Large intestine (tissue), 3 donors: ENCODE measurements at regions not wholly inside any gene's neighbourhood (a gene's known extent, or its start where the extent isn't known, plus 50 kb on each side); places are given as distances from the start of the nearest gene placed in this dataset.

Source experiments
- DNase-seq, 2 donors: peaks; one replicate each; pipeline versions ENCODE4 v3.0.0 to v3.0.0-alpha.2; 2013
- H3K27ac ChIP-seq: one replicate; pipeline ENCODE4 v1.5.1; 2013; ENCODE audit warnings: low read length
- H3K27me3 ChIP-seq: 2 replicates; pipeline ENCODE4 v1.6.1; 2013; ENCODE audit warnings: low read length; ENCODE audit not compliant: control insufficient read depth, insufficient read depth
- H3K36me3 ChIP-seq: 2 replicates; pipeline ENCODE4 v1.6.1; 2013; ENCODE audit warnings: low read length; ENCODE audit not compliant: control insufficient read depth, insufficient read depth
- H3K4me1 ChIP-seq: one replicate; pipeline ENCODE4 v1.6.1; 2013; ENCODE audit warnings: low read length; ENCODE audit not compliant: control insufficient read depth, insufficient read depth
- H3K4me3 ChIP-seq: one replicate; pipeline ENCODE4 v1.5.1; 2013; ENCODE audit warnings: low read length
- H3K9me3 ChIP-seq: one replicate; pipeline ENCODE4 v1.6.1; 2013; ENCODE audit warnings: mild to moderate bottlenecking, low read depth, low read length, moderate library complexity; ENCODE audit not compliant: control insufficient read depth
- whole genome bisulfite sequencing: methylation state at CpG from one replicate; pipeline ENCODE4 v1.1.5; 2013; ENCODE audit warnings: low lambda C conversion rate; ENCODE audit not compliant: insufficient coverage; 5-methylcytosine and 5-hydroxymethylcytosine counted together

GRCh38 chr15:47917881-47918280 lies 200.6 kb downstream of the SEMA6D start:
- H3K27me3 ChIP-seq = peaks cover 5% of the 10 kb centered on the region
- H3K27ac ChIP-seq = no peak overlapping the region
- no peaks in the 10 kb centered on the region for H3K9me3 ChIP-seq
- no CpG with 5 or more reads among the region's 1 CpG for WGBS
- H3K4me1 ChIP-seq = no peaks in the 10 kb centered on the region
- H3K36me3 ChIP-seq = no peaks in the 10 kb centered on the region
- no peak for DNase-seq
- no peak overlapping the region for H3K4me3 ChIP-seq

- Histone ChIP-seq H3K36me3 (no peaks in the 10 kb centered on the region), H3K27me3 (peaks cover 5% of the 10 kb centered on the region), H3K4me1 (no peaks in the 10 kb centered on the region), H3K4me3 (no peak overlapping the region), H3K27ac (no peak overlapping the region), H3K9me3 (no peaks in the 10 kb centered on the region)
- no peak for DNase-seq
- 83% methylated on average over 1 of the region's 3 CpGs for WGBS
These were observed 201.6 kb downstream of the SEMA6D start for GRCh38 chr15:47918877-47919276.

- no peaks in the 10 kb centered on the region for H3K9me3 ChIP-seq
- H3K27ac ChIP-seq = no peak overlapping the region
- DNase-seq = no peak
These were observed 196.4 kb upstream of the SLC24A5 start for GRCh38 chr15:47924381-47924780.

DNA sequence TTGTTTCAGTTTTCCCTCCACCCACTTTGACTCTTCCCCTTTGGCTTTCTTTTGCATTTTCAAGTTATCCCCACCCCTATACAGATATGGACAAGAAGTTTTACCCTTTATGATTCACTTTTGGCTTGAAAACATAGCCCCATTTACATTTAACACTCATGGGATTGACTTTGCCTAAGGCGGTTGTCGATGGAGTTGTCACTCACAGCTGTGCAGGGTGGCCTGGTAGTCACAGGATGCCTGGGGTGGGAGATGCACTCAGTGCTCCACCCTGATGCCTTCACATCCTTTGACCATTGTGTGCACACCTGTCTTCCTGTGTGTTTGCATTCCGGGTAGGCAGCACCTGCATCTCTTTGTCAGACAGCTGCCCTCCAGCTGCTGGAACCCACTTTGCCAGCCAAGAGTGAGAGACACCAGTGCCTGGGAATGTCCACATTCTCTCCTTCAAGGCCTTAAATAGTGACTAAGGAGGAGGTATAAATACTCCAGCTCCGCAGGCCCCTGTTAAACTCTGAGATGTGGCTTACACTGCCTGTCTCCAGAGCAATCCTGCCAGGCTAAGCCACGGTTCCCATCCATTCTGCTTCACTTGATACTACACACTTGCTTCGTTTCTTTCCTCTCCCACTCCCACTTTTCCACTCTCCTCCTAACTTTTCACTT lies 191.5 kb upstream of the SLC24A5 start:
- 72% methylated on average over 3 of the region's 6 CpGs for WGBS
- Histone ChIP-seq H3K4me3 (no peak overlapping the region), H3K27ac (no peak overlapping the region), H3K4me1 (no peaks in the 10 kb centered on the region), H3K9me3 (no peaks in the 10 kb centered on the region), H3K27me3 (no peaks in the 10 kb centered on the region), H3K36me3 (no peaks in the 10 kb centered on the region)
- no peak for DNase-seq

More at GRCh38 chr15:47924381-47924780, 196.4 kb upstream of the SLC24A5 start:
- WGBS = 83% methylated on average over 4 of the region's 4 CpGs
- Histone ChIP-seq H3K4me1 (no peaks in the 10 kb centered on the region), H3K36me3 (no peaks in the 10 kb centered on the region), H3K4me3 (no peak overlapping the region), H3K27me3 (peaks cover 2% of the 10 kb centered on the region)

- Histone ChIP-seq H3K36me3 (no peaks in the 10 kb centered on the region), H3K27ac (no peak overlapping the region), H3K9me3 (no peaks in the 10 kb centered on the region), H3K4me1 (no peaks in the 10 kb centered on the region), H3K27me3 (no peaks in the 10 kb centered on the region), H3K4me3 (no peak overlapping the region)
- 92% methylated on average over 3 of the region's 3 CpGs for WGBS
- no peak for DNase-seq
These were observed 188.5 kb upstream of the SLC24A5 start for GRCh38 chr15:47932261-47932660.

- H3K27me3 ChIP-seq = no peaks in the 10 kb centered on the region
- no peaks in the 10 kb centered on the region for H3K36me3 ChIP-seq
- WGBS = 59% methylated on average over 3 of the region's 6 CpGs
- no peak overlapping the region for H3K4me3 ChIP-seq
- H3K9me3 ChIP-seq = no peaks in the 10 kb centered on the region
- no peak for DNase-seq
- H3K27ac ChIP-seq = no peak overlapping the region
- no peaks in the 10 kb centered on the region for H3K4me1 ChIP-seq
These were observed 187.7 kb upstream of the SLC24A5 start for GRCh38 chr15:47932951-47933641.

DNA sequence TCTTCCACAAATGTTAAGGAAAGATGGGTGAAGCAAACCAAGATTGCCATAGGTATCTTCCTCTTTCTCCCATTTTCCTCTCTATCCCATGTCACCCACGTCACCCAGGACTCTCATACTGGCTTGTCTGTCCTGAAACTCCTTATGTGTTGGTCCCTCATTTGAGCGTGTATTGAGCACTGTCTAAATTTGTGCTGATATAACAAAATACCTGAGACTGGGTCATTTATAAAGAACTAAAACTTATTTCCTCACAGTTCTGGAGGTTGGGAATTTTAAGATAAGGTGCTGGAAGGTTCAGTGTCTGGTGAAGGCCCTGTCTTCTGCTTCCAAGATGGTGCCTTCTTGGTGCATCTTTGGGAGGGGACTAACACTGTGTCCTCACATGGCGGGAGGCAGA lies 186.9 kb upstream of the SLC24A5 start:
- DNase-seq = no peak
- Histone ChIP-seq H3K27ac (no peak overlapping the region), H3K9me3 (no peaks in the 10 kb centered on the region), H3K36me3 (no peaks in the 10 kb centered on the region), H3K4me1 (no peaks in the 10 kb centered on the region), H3K27me3 (no peaks in the 10 kb centered on the region), H3K4me3 (no peak overlapping the region)
- WGBS = no CpG with 5 or more reads among the region's 3 CpGs

GRCh38 chr15:47934342-47934741 lies 186.4 kb upstream of the SLC24A5 start:
- Histone ChIP-seq H3K4me1 (no peaks in the 10 kb centered on the region), H3K36me3 (no peaks in the 10 kb centered on the region), H3K4me3 (no peak overlapping the region), H3K9me3 (no peaks in the 10 kb centered on the region), H3K27ac (no peak overlapping the region), H3K27me3 (no peaks in the 10 kb centered on the region)
- no peak for DNase-seq

DNA sequence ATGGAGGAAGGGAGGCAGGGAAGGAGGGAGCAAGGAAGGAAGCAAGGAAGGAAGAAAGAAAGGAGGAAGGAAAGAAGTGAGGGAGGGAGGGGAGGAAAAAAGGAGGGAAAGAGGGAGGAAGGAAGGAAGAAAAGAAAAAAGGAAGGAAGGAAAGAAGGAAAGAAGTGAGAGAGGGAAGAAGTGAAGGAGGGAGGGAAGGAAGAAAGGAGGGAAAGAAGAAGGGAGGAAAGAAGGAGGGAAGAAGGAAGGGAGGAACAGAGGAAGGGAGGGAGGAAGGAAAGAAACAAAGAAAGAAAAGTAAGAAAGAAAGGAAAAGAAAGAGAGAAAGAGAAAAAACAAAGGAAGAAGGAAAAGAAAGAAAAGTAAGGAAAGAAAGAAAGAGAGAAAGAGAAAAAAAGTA lies 183.0 kb upstream of the SLC24A5 start:
- no peak for DNase-seq
- Histone ChIP-seq H3K27me3 (no peaks in the 10 kb centered on the region), H3K36me3 (no peaks in the 10 kb centered on the region), H3K27ac (no peak overlapping the region), H3K4me1 (no peaks in the 10 kb centered on the region), H3K9me3 (no peaks in the 10 kb centered on the region), H3K4me3 (no peak overlapping the region)

- Histone ChIP-seq H3K36me3 (no peaks in the 10 kb centered on the region), H3K27me3 (no peaks in the 10 kb centered on the region), H3K27ac (no peak overlapping the region), H3K9me3 (no peaks in the 10 kb centered on the region), H3K4me3 (no peak overlapping the region), H3K4me1 (no peaks in the 10 kb centered on the region)
- WGBS = 82% methylated on average over 1 of the region's 5 CpGs
- DNase-seq = no peak
These were observed 176.0 kb upstream of the SLC24A5 start for GRCh38 chr15:47944637-47945288.
